Naive thymus-derived CD4-positive, alpha-beta T cell (primary cell): ENCODE measurements at regions not wholly inside any gene's neighbourhood (a gene's known extent, or its start where the extent isn't known, plus 50 kb on each side); places are given as distances from the start of the nearest gene placed in this dataset.

Experiments used
- ATAC-seq: fragments of 150-1000 bp; cut with Tn5 transposase; 2 replicates; pipeline ENCODE4 v1.10.0; 2021; ENCODE audit warnings: mild to moderate bottlenecking, moderate library complexity
- CTCF ChIA-PET: fragments of 350-600 bp; sonication (Branson Sonifier 250); formaldehyde crosslinking; loops from one replicate; lab custom pipeline; 2021; ENCODE audit warnings: antibody characterized with exemption; lab: Charles Lee
- POLR2A ChIA-PET: fragments of 350-600 bp; sonication (Branson Sonifier 250); formaldehyde crosslinking; loops from one replicate; lab custom pipeline; 2021; ENCODE audit warnings: antibody characterized with exemption, inconsistent platforms; lab: Charles Lee
- DNase-seq, 9 donors: peaks; one replicate each; pipeline versions ENCODE4 v3.0.0 to v3.0.0-alpha.2; 2020 to 2022; ENCODE audit warnings: mixed read lengths in 1 of 9
- H3K27ac ChIP-seq: one replicate; pipeline ENCODE4 v1.7.0; 2013; ENCODE audit warnings: mild to moderate bottlenecking, low read depth, low read length, moderate library complexity
- H3K27me3 ChIP-seq, 2 donors: one replicate each; pipeline ENCODE4 v1.7.0; 2013; ENCODE audit warnings: low read length in 2 of 2, mild to moderate bottlenecking in 2 of 2, moderate library complexity in 2 of 2; ENCODE audit not compliant: control insufficient read depth in 2 of 2, insufficient read depth in 2 of 2
- H3K36me3 ChIP-seq, 3 experiments: 1 replicate in 2 of 3; 2 replicates in 1 of 3; pipeline ENCODE4 v1.7.0; 2013; ENCODE audit warnings: low read length in 3 of 3, mild to moderate bottlenecking in 3 of 3, moderate library complexity in 1 of 3; ENCODE audit not compliant: insufficient read depth in 3 of 3, control insufficient read depth in 2 of 3
- H3K4me1 ChIP-seq, 2 donors: one replicate each; pipeline ENCODE4 v1.7.0; 2013; ENCODE audit warnings: low read length in 2 of 2, mild to moderate bottlenecking in 2 of 2, moderate library complexity in 1 of 2; ENCODE audit not compliant: control insufficient read depth in 2 of 2, insufficient read depth in 2 of 2
- H3K4me3 ChIP-seq: 2 replicates; pipeline ENCODE4 v1.7.0; 2013; ENCODE audit warnings: mild to moderate bottlenecking, low read length
- H3K9me3 ChIP-seq, 3 experiments: 1 replicate in 2 of 3; 2 replicates in 1 of 3; pipeline ENCODE4 v1.7.0; 2013; ENCODE audit warnings: low read length in 3 of 3; ENCODE audit not compliant: control insufficient read depth in 2 of 3
- H3K27ac Mint-ChIP-seq, 9 donors: one replicate each; pipeline ENCODE4 v1.8.0; 2020 to 2022; ENCODE audit warnings: mixed read lengths in 9 of 9, mild to moderate bottlenecking in 8 of 9, moderate library complexity in 5 of 9, inconsistent platforms in 2 of 9
- H3K27me3 Mint-ChIP-seq, 5 donors: one replicate each; pipeline ENCODE4 v1.8.0; 2021 to 2022; ENCODE audit warnings: mixed read lengths in 5 of 5, mild to moderate bottlenecking in 1 of 5
- H3K36me3 Mint-ChIP-seq, 5 donors: one replicate each; pipeline ENCODE4 v1.8.0; 2020 to 2022; ENCODE audit warnings: mixed read lengths in 5 of 5, mild to moderate bottlenecking in 3 of 5, inconsistent platforms in 1 of 5
- H3K4me1 Mint-ChIP-seq, 7 donors: one replicate each; pipeline ENCODE4 v1.8.0; 2020 to 2022; ENCODE audit warnings: mixed read lengths in 7 of 7, mild to moderate bottlenecking in 3 of 7, inconsistent platforms in 1 of 7
- H3K4me3 Mint-ChIP-seq, 10 donors: one replicate each; pipeline ENCODE4 v1.8.0; 2020 to 2022; ENCODE audit warnings: mild to moderate bottlenecking in 10 of 10, mixed read lengths in 10 of 10, moderate library complexity in 6 of 10, inconsistent platforms in 2 of 10
- H3K9me3 Mint-ChIP-seq, 11 donors: one replicate each; pipeline ENCODE4 v1.8.0; 2020 to 2022; ENCODE audit warnings: mixed read lengths in 11 of 11, mild to moderate bottlenecking in 4 of 11, inconsistent platforms in 1 of 11, moderate library complexity in 1 of 11
- intact Hi-C, 2 donors: fragments of 100-400 bp; cut with micrococcal nuclease; formaldehyde crosslinking; loops; one replicate each; pipeline ENCODE4 v1.15.1; 2023

DNA sequence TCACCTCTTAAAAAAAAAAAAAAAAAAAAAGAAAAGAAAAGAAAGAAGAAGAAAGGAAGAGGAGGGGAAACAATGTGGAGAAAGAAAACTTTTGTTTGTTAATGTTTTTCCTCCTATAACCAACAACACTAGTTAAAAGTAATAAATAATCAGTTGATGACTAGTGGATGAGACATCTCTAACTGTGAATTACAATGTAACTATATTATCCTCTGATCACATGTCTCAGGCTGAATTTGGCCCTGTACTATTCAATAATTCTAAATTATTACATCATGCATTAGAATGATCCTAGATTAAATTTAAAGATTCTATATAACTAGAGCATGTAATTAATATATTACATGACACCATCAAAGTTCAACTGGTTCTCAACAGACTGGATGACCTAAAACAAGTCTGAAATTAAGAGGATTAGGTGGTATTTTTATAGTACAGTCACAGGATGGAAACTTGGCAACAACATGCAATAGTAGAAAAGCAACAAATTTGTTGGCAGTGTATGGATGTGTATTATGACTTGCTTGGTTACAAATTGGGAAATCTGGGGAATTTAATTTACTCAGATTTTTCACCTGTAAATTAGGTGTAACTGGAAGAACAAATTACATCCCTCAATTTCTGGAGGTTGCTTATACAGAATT, 269.3 kb upstream of the SETBP1 start:
- Histone ChIP-seq H3K27ac (no peak overlapping the region), H3K4me3 (no peak overlapping the region), H3K4me1 (no peaks in the 10 kb centered on the region), H3K36me3 (no peaks in the 10 kb centered on the region), H3K27me3 (no peaks in the 10 kb centered on the region), H3K9me3 (no peaks in the 10 kb centered on the region)
- DNase-seq: no peak
- Mint-ChIP-seq H3K27ac (no peak overlapping the region), H3K9me3 (peaks cover 0 to 5% (median 0%) of the 10 kb centered on the region in 11 donors), H3K36me3 (no peaks in the 10 kb centered on the region), H3K27me3 (no peaks in the 10 kb centered on the region), H3K4me1 (peaks cover 0 to 1% (median 0%) of the 10 kb centered on the region in 7 donors), H3K4me3 (no peak overlapping the region)
- ChIA-PET POLR2A (no interaction called here), CTCF (no interaction called here)
- intact Hi-C loops: no loop called here
- no peak for ATAC-seq

DNA sequence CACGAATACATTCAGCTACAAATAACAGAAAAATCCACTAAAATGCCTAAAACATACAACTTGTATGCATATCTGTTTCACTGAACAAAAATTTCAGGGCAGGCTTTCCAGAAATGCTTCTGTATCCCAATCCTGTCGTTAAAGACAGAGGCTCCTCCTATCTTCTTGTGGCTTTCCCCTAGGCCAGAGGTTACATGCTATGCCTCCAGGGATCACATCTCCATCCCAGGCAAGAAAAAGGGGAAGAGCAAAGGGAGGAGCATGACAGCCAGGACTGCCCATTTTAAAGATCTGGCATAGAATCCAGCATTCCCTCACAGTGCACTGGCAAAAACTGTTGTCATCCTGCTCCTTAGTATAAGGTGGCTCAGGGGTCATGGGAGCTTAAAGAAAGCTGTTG, 268.7 kb upstream of the SETBP1 start:
- intact Hi-C loops: no loop called here
- Mint-ChIP-seq H3K4me1 (peaks cover 0 to 1% (median 0%) of the 10 kb centered on the region in 7 donors), H3K4me3 (no peak overlapping the region), H3K9me3 (peaks cover 0 to 4% (median 0%) of the 10 kb centered on the region in 11 donors), H3K36me3 (no peaks in the 10 kb centered on the region), H3K27me3 (no peaks in the 10 kb centered on the region), H3K27ac (no peak overlapping the region)
- Histone ChIP-seq H3K27me3 (no peaks in the 10 kb centered on the region), H3K4me3 (no peak overlapping the region), H3K36me3 (no peaks in the 10 kb centered on the region), H3K9me3 (no peaks in the 10 kb centered on the region), H3K27ac (no peak overlapping the region), H3K4me1 (no peaks in the 10 kb centered on the region)
- ChIA-PET CTCF (no interaction called here), POLR2A (no interaction called here)
- ATAC-seq (no peak), DNase-seq (no peak)

DNA sequence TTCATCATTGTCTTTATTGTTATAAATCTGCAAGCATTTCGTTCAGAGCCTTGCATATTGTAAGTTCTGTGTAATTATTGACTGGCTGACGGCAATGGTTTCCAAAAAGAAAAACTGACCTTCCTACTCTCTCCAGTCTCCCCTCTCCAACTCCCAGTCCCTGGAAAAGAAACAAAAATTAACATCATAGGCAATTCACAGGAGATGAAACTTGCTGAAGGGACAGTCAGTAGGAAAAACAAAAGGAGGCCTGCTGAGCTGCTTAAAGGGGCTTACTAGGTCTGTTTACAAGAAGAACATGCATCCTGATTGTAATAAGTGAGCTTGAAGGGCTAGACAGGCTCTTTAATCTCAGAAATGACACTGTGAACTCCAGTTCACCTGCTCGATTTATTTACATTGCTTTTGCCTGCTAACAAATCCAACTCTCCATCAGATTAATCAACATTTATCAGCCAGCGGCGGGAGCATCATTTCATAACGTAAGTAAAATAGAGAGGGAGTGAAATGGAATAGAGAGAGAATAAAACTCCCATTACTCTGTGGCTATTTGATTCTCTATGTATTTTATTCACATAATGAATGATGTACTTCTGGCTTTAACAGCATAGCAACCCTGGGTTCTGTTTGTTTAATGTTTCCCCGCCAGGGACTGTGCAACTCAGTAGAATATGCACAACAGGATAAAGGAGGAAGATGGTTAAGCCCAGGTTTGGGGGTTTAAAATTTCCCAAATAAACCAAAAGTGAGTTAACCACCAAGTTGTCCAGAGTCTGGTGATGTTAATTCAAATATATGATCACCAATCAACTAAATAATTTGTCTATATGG, 256.7 kb upstream of the SETBP1 start:
- no peaks in the 10 kb centered on the region for H3K27me3 Mint-ChIP-seq

DNA sequence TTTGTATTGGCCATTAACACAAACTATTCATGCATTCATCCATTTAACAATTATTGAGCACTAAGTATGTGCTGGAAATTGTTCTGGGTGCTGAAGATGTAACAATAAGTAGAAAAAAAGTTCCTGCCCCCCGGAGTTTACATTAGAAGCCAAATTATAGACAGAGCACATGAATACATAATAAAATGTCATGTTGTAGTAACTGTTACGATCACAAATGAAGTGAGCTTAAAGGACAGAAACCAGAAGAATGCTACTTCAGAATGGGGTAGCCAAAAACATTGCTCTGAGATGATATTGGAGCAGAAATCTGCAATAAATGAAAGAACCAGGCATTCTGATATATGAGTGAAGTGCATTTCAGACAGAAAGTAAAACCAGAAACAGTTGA, 256.0 kb upstream of the SETBP1 start:
- H3K27ac Mint-ChIP-seq: no peak overlapping the region
- ATAC-seq (no peak), DNase-seq (no peak)
- no peaks in the 10 kb centered on the region for H3K36me3 ChIP-seq
- H3K4me1 Mint-ChIP-seq: no peaks in the 10 kb centered on the region
- H3K27me3 ChIP-seq: no peaks in the 10 kb centered on the region
- H3K36me3 Mint-ChIP-seq: no peaks in the 10 kb centered on the region
- H3K9me3 ChIP-seq: no peaks in the 10 kb centered on the region
- no peaks in the 10 kb centered on the region for H3K4me1 ChIP-seq
- H3K27ac ChIP-seq: no peak overlapping the region
- no peaks in the 10 kb centered on the region for H3K27me3 Mint-ChIP-seq
- POLR2A ChIA-PET: no interaction called here
- intact Hi-C loops: no loop called here
- no peak overlapping the region for H3K4me3 Mint-ChIP-seq
- H3K4me3 ChIP-seq: no peak overlapping the region
- CTCF ChIA-PET: no interaction called here
- H3K9me3 Mint-ChIP-seq: peaks cover 0 to 32% (median 9%) of the 10 kb centered on the region in 11 donors

More for the DNA sequence above, 256.7 kb upstream of the SETBP1 start:
- Histone ChIP-seq H3K36me3 (no peaks in the 10 kb centered on the region), H3K4me1 (no peaks in the 10 kb centered on the region), H3K9me3 (no peaks in the 10 kb centered on the region), H3K4me3 (no peak overlapping the region), H3K27me3 (no peaks in the 10 kb centered on the region), H3K27ac (no peak overlapping the region)
- H3K36me3 Mint-ChIP-seq: no peaks in the 10 kb centered on the region
- ChIA-PET CTCF (no interaction called here), POLR2A (no interaction called here)
- H3K4me3 Mint-ChIP-seq: no peak overlapping the region
- no peaks in the 10 kb centered on the region for H3K4me1 Mint-ChIP-seq
- no peak for ATAC-seq
- peaks cover 0 to 31% (median 13%) of the 10 kb centered on the region in 11 donors for H3K9me3 Mint-ChIP-seq
- no peak for DNase-seq
- intact Hi-C loops: no loop called here
- H3K27ac Mint-ChIP-seq: no peak overlapping the region

DNA sequence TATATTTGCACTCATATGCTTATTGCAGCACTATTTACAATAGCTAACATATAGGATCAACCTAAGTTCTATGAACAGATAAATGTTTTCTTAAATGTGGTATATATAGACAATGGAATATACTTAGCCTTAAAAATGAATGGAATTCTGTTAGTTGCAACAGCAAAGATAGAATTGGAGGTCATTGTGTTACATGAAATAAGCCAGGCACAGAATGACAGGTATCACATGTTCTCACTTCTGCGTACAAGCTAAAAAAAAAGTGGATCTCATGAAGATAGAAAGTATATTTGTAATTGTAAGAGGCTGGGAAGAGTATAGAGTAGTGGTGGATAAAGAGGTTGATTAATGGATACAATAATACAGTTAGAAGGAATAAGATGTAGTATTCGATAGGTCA, 255.5 kb upstream of the SETBP1 start:
- no peaks in the 10 kb centered on the region for H3K27me3 ChIP-seq
- Mint-ChIP-seq H3K9me3 (peaks cover 0 to 29% (median 5%) of the 10 kb centered on the region in 11 donors), H3K36me3 (no peaks in the 10 kb centered on the region), H3K4me3 (no peak overlapping the region), H3K27me3 (no peaks in the 10 kb centered on the region), H3K27ac (no peak overlapping the region), H3K4me1 (no peaks in the 10 kb centered on the region)
- intact Hi-C loops: no loop called here
- no peak for DNase-seq
- ChIA-PET POLR2A (no interaction called here), CTCF (interaction anchor here (0.5 kb wide), 1 partner anchor 428 kb away, joined by 3 read pairs; no protein-coding TSS in a partner anchor)
- no peaks in the 10 kb centered on the region for H3K9me3 ChIP-seq
- H3K4me1 ChIP-seq: no peaks in the 10 kb centered on the region
- no peaks in the 10 kb centered on the region for H3K36me3 ChIP-seq
- H3K4me3 ChIP-seq: no peak overlapping the region
- no peak for ATAC-seq
- H3K27ac ChIP-seq: no peak overlapping the region

DNA sequence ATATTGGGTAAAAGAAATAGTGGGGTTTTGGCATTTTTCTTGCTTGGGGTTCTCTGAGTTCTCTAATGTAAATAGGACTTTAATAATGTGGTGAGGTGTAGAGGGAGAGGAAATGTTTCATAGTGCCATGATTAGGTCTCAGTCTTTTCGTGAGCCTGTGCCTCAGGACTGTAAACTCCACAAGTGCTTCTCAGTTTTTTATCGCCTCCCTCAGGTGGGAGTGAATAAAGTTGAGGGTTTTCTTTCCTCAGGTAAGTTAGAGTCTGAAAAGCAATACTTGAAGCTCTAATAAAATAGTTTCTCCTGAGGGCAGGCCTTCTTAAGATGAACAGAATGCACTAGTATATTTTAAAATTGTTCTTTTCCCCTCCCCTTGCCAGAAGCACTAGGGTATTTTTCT, 243.1 kb upstream of the SETBP1 start:
- no peaks in the 10 kb centered on the region for H3K4me1 ChIP-seq
- no peaks in the 10 kb centered on the region for H3K27me3 ChIP-seq
- no peak overlapping the region for H3K4me3 ChIP-seq
- Mint-ChIP-seq H3K27ac (no peak overlapping the region), H3K4me3 (no peak overlapping the region), H3K36me3 (no peaks in the 10 kb centered on the region), H3K9me3 (peaks cover 0 to 12% (median 2%) of the 10 kb centered on the region in 11 donors), H3K27me3 (peaks cover 0 to 5% (median 0%) of the 10 kb centered on the region in 5 donors), H3K4me1 (no peaks in the 10 kb centered on the region)
- DNase-seq: no peak
- H3K9me3 ChIP-seq: no peaks in the 10 kb centered on the region
- POLR2A ChIA-PET: no interaction called here
- CTCF ChIA-PET: no interaction called here
- H3K36me3 ChIP-seq: no peaks in the 10 kb centered on the region
- intact Hi-C loops: no loop called here
- H3K27ac ChIP-seq: no peak overlapping the region
- ATAC-seq: no peak

DNA sequence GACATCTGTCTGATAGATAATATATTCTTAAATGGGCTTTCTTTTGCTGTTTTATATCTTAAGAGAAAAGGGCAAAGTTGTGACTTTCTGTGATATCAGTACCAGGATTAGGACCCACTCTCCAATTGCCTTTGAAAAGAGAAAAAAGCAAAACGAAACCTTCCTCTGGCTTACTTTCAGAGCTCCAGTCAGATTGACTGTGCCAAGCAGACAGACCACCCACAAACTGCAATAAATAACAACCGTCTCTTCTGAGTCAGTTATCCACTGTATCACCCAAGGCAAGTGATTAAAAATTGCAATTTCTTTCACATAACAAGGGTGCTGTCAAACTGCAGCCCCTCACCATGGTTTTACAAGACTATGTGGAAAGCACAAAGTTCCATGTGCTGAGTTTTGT, 230.5 kb upstream of the SETBP1 start:
- CTCF ChIA-PET: no interaction called here
- H3K9me3 Mint-ChIP-seq: peaks cover 0 to 5% (median 0%) of the 10 kb centered on the region in 11 donors
- Histone ChIP-seq H3K27me3 (no peaks in the 10 kb centered on the region), H3K27ac (no peak overlapping the region), H3K36me3 (no peaks in the 10 kb centered on the region), H3K9me3 (no peaks in the 10 kb centered on the region), H3K4me3 (no peak overlapping the region), H3K4me1 (no peaks in the 10 kb centered on the region)
- H3K27ac Mint-ChIP-seq: no peak overlapping the region
- POLR2A ChIA-PET: no interaction called here
- no peaks in the 10 kb centered on the region for H3K36me3 Mint-ChIP-seq
- ATAC-seq: no peak
- intact Hi-C loops: no loop called here
- H3K4me1 Mint-ChIP-seq: no peaks in the 10 kb centered on the region
- no peak for DNase-seq
- no peak overlapping the region for H3K4me3 Mint-ChIP-seq
- no peaks in the 10 kb centered on the region for H3K27me3 Mint-ChIP-seq
